ENCODE measurements at regions not wholly inside any gene's neighbourhood (a gene's known extent, or its start where the extent isn't known, plus 50 kb on each side); places are given as distances from the start of the nearest gene placed in this dataset.

DNA sequence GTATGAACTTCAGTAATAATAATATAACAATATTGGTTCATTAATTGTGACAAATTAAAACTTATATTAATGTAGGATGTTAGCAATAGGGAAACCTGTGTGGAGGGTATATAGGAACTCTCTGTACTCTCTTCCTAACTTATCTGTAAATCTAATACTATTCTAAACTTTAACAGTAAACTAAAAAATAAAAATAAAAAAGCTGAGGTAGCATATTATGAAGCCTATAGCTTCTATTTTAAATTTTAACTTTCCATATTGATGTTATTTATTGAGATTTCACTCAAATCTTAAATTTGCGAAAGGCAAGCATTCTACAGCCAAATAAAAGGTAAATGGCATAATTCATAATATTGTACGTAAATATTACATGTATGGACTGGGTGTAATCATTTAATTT, 326.4 kb downstream of the MEI4 start:
- Mint-ChIP-seq H3K4me1 (no peaks in the 10 kb centered on the region), H3K27ac (no peak overlapping the region), H3K36me3 (no peaks in the 10 kb centered on the region), H3K27me3 (no peaks in the 10 kb centered on the region), H3K9me3 (ENCODE audit: low read depth) (no peaks in the 10 kb centered on the region), H3K4me3 (no peak overlapping the region)
- DNase-seq (no peak), ATAC-seq (no peak)
- CTCF ChIA-PET = interaction anchor here (1.0 kb wide), 1 partner anchor 244 kb away, joined by 3 read pairs; no protein-coding TSS in a partner anchor

DNA sequence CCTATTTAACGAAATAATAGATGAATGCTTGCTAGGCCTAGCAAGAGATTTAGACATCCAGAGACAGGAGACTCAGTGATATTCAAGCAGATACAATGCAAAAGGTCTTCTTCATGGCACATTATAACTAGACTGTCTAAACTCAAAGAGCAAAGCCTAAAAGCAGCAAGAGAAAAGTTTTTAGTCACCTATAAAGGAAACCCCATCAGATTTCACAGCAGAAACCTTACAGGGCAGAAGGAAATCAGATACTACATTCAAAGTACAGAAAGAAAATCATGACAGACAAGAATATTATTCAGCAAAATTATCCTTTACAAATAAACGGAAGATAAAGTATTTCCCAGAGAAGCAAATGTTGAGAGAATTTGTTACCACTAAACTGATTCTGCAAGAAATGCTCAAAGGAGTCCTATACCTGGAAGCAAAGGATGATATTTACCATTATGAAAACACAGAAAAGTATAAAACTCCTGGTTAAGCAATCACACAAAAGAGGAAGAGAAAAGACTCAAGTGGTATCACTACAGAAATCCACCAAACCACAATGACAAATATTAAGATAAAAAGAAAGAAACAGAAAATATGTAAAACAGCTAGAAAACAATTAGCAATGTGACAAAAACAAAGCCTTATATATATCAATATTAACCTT, 333.7 kb downstream of the MEI4 start:
- Mint-ChIP-seq H3K4me3 (no peak overlapping the region), H3K27me3 (no peaks in the 10 kb centered on the region), H3K27ac (no peak overlapping the region), H3K9me3 (ENCODE audit: low read depth) (peaks cover 9% of the 10 kb centered on the region), H3K36me3 (no peaks in the 10 kb centered on the region), H3K4me1 (no peaks in the 10 kb centered on the region)
- DNase-seq (no peak), ATAC-seq (no peak)
- CTCF ChIA-PET = no interaction called here

DNA sequence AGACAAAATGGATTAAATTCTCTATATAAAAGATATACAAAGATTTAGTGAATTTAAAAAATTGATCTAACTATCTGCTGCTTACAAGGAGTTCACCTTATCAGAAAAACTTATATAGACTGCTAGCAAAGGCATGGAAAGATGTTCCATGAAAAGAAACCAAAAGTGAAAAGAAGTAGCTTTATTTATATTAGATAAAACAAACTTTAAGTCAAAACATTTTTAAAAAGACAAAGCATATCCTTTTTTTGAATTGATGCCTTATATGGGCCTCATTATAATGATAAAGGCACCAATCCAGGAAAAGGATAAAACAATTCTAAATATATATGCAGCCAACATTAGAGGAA, 334.2 kb downstream of the MEI4 start:
- ATAC-seq (no peak), DNase-seq (no peak)
- CTCF ChIA-PET = no interaction called here
- Mint-ChIP-seq H3K27me3 (no peaks in the 10 kb centered on the region), H3K4me1 (no peaks in the 10 kb centered on the region), H3K9me3 (ENCODE audit: low read depth) (peaks cover 9% of the 10 kb centered on the region), H3K4me3 (no peak overlapping the region), H3K36me3 (no peaks in the 10 kb centered on the region), H3K27ac (no peak overlapping the region)

DNA sequence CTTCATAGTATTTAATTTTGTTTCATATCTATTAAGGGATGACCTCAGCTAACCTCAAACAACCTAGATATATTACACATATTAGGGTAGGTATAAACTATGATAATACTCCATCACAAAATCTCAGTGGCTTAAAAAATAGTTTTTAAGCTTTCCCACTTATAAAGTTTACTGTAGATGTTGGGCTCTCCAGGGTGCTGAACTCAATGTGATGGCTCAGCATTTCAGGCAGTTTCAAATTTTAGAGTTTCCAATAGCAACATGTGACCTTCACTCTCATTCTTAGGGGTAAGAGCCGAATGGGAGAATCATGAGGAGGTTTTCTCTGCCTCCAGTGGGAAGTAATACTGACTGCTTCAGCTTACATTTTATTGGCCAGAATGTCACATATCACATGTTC, 357.3 kb downstream of the MEI4 start:
- no peaks in the 10 kb centered on the region for H3K4me1 Mint-ChIP-seq
- H3K27ac Mint-ChIP-seq = no peak overlapping the region
- H3K27me3 Mint-ChIP-seq = no peaks in the 10 kb centered on the region
- DNase-seq = no peak
- no peaks in the 10 kb centered on the region for H3K36me3 Mint-ChIP-seq
- H3K4me3 Mint-ChIP-seq = no peak overlapping the region
- peaks cover 4% of the 10 kb centered on the region for H3K9me3 Mint-ChIP-seq (ENCODE audit: low read depth)
- no peak for ATAC-seq
- CTCF ChIA-PET = no interaction called here

DNA sequence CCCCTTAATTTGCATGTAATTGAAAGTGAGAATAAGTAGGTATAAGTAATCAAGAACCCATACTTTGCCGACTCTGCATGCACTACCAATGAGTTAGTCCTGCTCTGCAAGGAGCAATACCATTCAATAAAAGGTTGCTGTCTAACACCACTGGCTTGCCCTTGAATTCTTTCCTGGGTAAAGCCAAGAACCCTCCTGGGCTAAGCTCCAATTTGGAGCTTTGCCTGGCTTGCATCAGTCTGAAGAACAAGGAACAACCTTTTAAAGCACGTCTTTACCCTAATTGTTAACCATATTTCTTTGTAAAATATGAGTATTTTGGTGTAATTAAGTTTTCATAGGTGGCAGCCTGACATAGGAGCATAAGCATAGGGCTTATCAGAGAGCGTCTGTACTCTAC, 367.7 kb downstream of the MEI4 start:
- Mint-ChIP-seq H3K27me3 (no peaks in the 10 kb centered on the region), H3K4me3 (no peak overlapping the region), H3K4me1 (no peaks in the 10 kb centered on the region), H3K36me3 (no peaks in the 10 kb centered on the region), H3K9me3 (ENCODE audit: low read depth) (peaks cover 3% of the 10 kb centered on the region), H3K27ac (no peak overlapping the region)
- no peak for ATAC-seq
- CTCF ChIA-PET = no interaction called here
- DNase-seq = no peak

DNA sequence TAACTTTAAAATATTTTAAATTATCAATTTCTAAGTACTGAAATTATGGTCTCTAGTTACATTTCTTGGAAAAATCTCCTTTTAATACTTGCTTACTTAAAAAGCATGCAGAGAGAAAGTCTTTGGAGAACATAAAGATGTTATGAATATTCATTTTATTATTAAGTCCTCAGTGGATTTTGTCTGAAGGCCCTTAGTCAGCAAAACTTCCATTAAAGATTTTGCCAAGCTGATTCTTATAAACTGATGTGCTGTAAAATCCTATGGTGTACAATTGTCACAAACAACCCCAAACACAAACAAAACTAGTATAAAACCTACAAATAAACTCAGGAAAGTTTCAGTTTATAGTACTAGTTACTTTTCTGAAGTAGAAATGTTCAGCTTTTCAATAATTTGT, 372.7 kb downstream of the MEI4 start:
- peaks cover 3% of the 10 kb centered on the region for H3K9me3 Mint-ChIP-seq (ENCODE audit: low read depth)
- no peaks in the 10 kb centered on the region for H3K4me1 Mint-ChIP-seq
- no peak for ATAC-seq
- no peaks in the 10 kb centered on the region for H3K27me3 Mint-ChIP-seq
- H3K4me3 Mint-ChIP-seq = no peak overlapping the region
- H3K36me3 Mint-ChIP-seq = no peaks in the 10 kb centered on the region
- DNase-seq = no peak
- H3K27ac Mint-ChIP-seq = no peak overlapping the region
- CTCF ChIA-PET = no interaction called here

DNA sequence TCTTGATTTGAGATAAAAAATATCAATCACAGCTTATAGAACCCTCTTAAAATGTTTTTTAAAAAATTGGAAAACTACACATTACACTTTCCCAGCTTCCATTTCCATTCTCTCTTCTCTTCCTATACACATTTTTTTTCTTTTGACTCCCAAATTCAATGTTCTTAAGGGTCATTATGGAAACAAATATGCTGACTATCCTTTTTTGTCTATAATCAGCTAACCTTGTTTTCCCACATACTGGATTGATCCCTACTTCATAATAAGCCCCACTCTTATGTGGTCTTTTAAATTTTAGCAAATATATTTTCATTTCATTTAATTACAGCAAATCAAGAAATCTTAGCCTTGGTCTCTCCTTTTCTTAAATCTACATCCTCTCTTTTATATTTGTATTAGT, 378.4 kb downstream of the MEI4 start:
- Mint-ChIP-seq H3K4me1 (no peaks in the 10 kb centered on the region), H3K27me3 (no peaks in the 10 kb centered on the region), H3K27ac (no peak overlapping the region), H3K36me3 (no peaks in the 10 kb centered on the region), H3K4me3 (no peak overlapping the region), H3K9me3 (ENCODE audit: low read depth) (peaks cover 2% of the 10 kb centered on the region)
- CTCF ChIA-PET = no interaction called here
- ATAC-seq (no peak), DNase-seq (no peak)

DNA sequence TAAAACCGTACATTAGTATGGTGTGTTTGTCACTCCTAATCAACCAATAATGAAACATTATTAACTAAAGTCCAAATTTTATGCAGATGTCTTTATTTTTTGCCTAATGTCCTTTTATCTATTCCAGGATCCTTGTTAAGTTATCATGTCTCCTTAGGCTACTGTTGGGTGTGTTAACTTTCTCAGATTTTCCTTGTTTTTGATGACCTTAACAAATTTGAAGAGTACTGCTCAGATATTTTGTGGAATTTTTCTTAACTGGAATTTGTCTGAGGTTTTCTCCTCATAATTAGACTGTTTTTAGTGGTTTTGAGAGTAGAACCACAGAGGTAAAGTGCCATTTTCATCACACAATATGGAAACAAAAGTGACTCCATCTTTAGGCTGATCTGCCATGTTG, 406.3 kb downstream of the MEI4 start:
- CTCF ChIA-PET = no interaction called here
- H3K36me3 Mint-ChIP-seq = no peaks in the 10 kb centered on the region

DNA sequence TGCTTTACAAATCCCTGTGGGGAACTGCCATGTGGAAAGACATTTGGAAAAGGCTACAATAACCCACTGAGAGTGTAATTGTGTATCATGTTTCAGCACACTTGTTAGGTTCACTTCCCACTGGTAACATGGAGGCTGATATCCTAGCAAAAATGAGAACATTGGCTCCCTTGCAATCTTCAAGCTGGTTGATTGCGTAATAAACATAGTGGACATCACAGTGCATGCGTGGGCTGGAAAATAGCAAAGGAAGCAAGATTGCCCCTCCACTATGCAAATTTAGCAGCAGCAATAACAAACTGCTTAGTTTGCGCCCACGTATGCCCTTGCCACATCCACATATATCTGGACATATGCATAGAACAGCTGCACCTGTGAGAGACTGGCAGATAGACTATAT, 410.2 kb downstream of the MEI4 start:
- Mint-ChIP-seq H3K4me3 (no peak overlapping the region), H3K27me3 (no peaks in the 10 kb centered on the region), H3K9me3 (ENCODE audit: low read depth) (peaks cover 11% of the 10 kb centered on the region), H3K36me3 (no peaks in the 10 kb centered on the region), H3K4me1 (no peaks in the 10 kb centered on the region), H3K27ac (no peak overlapping the region)
- no peak for DNase-seq
- CTCF ChIA-PET = no interaction called here
- no peak for ATAC-seq

More for the DNA sequence above, 406.3 kb downstream of the MEI4 start:
- H3K27me3 Mint-ChIP-seq = no peaks in the 10 kb centered on the region
- ATAC-seq (no peak), DNase-seq (no peak)
- no peaks in the 10 kb centered on the region for H3K4me1 Mint-ChIP-seq
- H3K4me3 Mint-ChIP-seq = no peak overlapping the region
- peaks cover 12% of the 10 kb centered on the region for H3K9me3 Mint-ChIP-seq (ENCODE audit: low read depth)
- no peak overlapping the region for H3K27ac Mint-ChIP-seq

DNA sequence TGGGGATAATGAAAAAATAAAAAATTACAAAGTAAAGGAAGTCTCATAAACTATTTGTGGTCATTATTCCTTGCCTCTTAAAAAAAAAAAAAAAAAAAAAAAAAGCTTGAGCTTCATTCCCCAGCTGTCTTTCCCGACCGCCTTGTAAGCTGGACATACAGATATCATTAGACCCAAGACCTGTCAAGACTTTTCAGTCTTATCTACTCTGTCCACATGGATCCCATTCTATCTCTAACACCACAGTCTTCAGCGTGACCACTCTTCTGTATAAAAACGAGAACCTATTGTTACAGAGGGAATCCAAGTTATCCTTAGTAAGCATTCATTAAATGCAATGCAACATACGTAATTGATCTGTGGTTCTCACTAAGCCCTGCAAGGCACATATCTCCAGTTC, 423.5 kb downstream of the MEI4 start:
- ATAC-seq (no peak), DNase-seq (no peak)
- H3K4me3 Mint-ChIP-seq = no peak overlapping the region
- CTCF ChIA-PET = no interaction called here
- no peaks in the 10 kb centered on the region for H3K9me3 Mint-ChIP-seq (ENCODE audit: low read depth)
- no peaks in the 10 kb centered on the region for H3K4me1 Mint-ChIP-seq
- H3K27me3 Mint-ChIP-seq = no peaks in the 10 kb centered on the region
- H3K27ac Mint-ChIP-seq = no peak overlapping the region
- H3K36me3 Mint-ChIP-seq = no peaks in the 10 kb centered on the region

DNA sequence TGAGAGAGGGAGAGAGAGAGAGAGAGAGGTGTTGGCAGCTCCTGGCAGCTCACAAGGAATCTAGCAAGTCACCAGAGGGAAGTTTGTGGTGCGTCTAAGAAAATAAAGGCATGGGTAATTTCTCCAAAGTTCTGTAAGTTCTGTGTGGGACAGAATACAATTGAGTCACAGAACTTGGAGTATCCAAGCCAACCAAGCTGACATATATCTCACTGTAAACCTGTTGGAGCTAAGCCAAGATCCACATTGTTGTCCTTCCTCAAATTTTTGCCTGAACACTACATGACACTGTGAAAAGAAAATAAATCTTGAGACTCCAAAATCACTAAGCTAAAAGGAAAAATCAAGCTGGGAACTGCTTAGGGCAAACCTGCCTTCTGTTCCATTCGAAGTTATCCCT, 436.7 kb downstream of the MEI4 start:
- H3K27ac Mint-ChIP-seq = no peak overlapping the region
- ATAC-seq = no peak
- CTCF ChIA-PET = no interaction called here
- no peaks in the 10 kb centered on the region for H3K27me3 Mint-ChIP-seq
- H3K9me3 Mint-ChIP-seq (ENCODE audit: low read depth) = peaks cover 2% of the 10 kb centered on the region
- DNase-seq = no peak
- H3K4me1 Mint-ChIP-seq = no peaks in the 10 kb centered on the region
- H3K36me3 Mint-ChIP-seq = no peaks in the 10 kb centered on the region
- H3K4me3 Mint-ChIP-seq = no peak overlapping the region

DNA sequence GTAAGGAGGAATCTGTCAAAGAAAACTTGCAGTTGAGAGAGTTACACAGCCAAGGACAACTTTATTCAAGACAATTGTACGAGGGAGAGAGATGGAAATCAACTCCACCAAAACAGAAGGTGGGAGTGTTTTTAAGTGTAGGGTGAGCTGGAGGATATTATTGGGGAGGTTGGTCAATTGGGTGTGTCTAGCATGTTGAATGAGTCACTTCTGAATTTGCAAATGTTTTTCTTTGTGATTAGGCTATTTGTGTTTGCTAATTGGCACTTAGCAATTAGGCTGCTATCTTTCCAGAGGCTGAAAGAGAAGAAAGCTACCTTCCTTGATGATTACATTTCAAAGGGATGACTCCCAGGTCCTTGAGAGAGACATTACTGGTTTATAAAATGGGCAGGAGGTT, 441.1 kb downstream of the MEI4 start:
- H3K27ac Mint-ChIP-seq = no peak overlapping the region
- CTCF ChIA-PET = interaction anchor here (1.0 kb wide), 1 partner anchor 14 kb away, joined by 3 read pairs; no protein-coding TSS in a partner anchor
- no peaks in the 10 kb centered on the region for H3K36me3 Mint-ChIP-seq
- ATAC-seq (no peak), DNase-seq (no peak)
- no peaks in the 10 kb centered on the region for H3K4me1 Mint-ChIP-seq
- no peaks in the 10 kb centered on the region for H3K27me3 Mint-ChIP-seq
- H3K9me3 Mint-ChIP-seq (ENCODE audit: low read depth) = no peaks in the 10 kb centered on the region
- no peak overlapping the region for H3K4me3 Mint-ChIP-seq

DNA sequence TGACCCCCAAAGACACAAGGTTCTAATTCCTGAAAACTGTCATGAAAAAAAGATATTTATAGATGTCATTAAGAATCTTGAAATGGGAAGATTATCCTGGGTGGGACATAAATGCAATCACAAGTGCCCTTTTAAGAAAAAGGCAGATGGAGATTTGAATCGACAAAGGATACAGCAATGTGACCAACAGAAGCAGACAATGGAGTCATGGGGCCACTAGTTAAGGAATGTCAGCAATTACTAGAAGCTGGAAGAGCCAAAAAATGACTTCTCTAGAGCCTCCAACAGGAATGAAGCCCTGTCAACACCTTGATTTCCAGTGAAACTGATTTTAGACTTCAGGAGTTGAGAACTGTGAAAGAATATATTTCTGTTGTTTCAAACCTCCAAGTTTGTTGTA, 448.5 kb downstream of the MEI4 start:
- Mint-ChIP-seq H3K27ac (no peak overlapping the region), H3K4me3 (no peak overlapping the region), H3K36me3 (no peaks in the 10 kb centered on the region), H3K9me3 (ENCODE audit: low read depth) (peaks cover 2% of the 10 kb centered on the region), H3K27me3 (no peaks in the 10 kb centered on the region), H3K4me1 (no peaks in the 10 kb centered on the region)
- CTCF ChIA-PET = no interaction called here
- ATAC-seq = no peak
- no peak for DNase-seq

DNA sequence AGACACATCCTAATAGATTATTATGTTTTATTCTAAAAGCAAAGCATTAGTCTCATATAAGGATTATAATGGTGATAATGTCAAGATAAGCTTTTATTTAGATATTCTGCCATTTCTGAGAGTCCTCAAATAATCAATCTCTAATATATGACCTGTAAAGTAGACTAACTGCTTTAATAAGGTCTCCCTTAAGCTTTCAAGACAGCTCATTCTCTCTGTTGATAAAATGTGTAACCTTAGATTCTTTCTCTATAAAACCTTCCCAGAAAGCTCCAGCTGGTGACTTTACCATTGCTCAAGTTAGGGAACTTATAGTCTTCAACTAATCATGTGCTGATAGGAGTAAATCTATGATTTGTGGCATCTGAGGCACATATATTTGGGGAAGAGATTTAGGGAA, 457.8 kb downstream of the MEI4 start:
- ATAC-seq (no peak), DNase-seq (no peak)
- CTCF ChIA-PET = no interaction called here
- H3K4me1 Mint-ChIP-seq = no peaks in the 10 kb centered on the region
- H3K4me3 Mint-ChIP-seq = no peak overlapping the region
- no peaks in the 10 kb centered on the region for H3K27me3 Mint-ChIP-seq
- H3K27ac Mint-ChIP-seq = no peak overlapping the region
- H3K36me3 Mint-ChIP-seq = no peaks in the 10 kb centered on the region
- H3K9me3 Mint-ChIP-seq (ENCODE audit: low read depth) = peaks cover 4% of the 10 kb centered on the region

DNA sequence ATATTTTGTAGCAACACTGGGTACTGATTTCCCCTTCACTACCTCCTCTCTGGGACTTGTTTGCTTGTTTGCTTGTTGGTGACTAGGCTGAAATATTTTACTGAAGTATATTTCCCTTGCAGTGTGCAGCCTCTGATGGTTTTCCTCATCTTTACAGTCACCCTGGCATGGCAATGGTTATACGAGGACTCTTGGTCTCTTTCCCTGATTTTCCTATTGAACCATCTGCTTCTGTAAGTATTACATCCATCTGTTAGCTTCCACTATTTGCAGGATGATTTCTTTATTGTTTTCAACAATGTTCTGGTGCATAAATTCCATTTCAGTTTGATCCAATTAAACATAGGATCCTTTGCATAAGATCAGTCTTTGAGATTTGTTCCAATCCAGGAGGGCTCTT, 465.1 kb downstream of the MEI4 start:
- no peaks in the 10 kb centered on the region for H3K27me3 Mint-ChIP-seq
- H3K27ac Mint-ChIP-seq = no peak overlapping the region

More for the DNA sequence above, 465.1 kb downstream of the MEI4 start:
- DNase-seq (no peak), ATAC-seq (no peak)
- no peak overlapping the region for H3K4me3 Mint-ChIP-seq
- H3K36me3 Mint-ChIP-seq = no peaks in the 10 kb centered on the region
- CTCF ChIA-PET = no interaction called here
- H3K9me3 Mint-ChIP-seq (ENCODE audit: low read depth) = no peaks in the 10 kb centered on the region
- no peaks in the 10 kb centered on the region for H3K4me1 Mint-ChIP-seq
